ENCODE measurements at regions not wholly inside any gene's neighbourhood (a gene's known extent, or its start where the extent isn't known, plus 50 kb on each side); places are given as distances from the start of the nearest gene placed in this dataset.
"Not testable (repeated sequence)": the region's sequence is repeated elsewhere in the genome, so short reads cannot be mapped to it uniquely, and the experiment has no call there.

DNA sequence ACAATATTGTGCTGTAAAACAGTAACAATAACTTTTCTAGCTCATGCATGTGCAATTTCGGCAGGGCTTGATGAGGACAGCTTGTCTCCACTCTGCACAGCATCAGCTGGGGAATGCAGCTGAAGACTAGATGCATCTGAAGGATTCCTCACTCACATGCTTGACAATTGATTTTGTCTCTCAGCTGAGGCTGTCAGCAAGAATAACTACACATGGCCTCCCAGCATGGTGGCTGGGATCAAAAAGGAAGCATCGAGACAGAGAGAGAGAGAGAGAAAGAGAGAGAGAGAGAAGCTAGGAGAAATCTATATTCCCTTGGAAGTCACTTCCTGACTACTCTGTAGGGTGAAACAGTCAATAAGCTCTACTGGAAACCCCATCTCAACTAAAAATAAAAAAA is 487.1 kb downstream of the PLOD2 start:
- DNase-seq: no peak

DNA sequence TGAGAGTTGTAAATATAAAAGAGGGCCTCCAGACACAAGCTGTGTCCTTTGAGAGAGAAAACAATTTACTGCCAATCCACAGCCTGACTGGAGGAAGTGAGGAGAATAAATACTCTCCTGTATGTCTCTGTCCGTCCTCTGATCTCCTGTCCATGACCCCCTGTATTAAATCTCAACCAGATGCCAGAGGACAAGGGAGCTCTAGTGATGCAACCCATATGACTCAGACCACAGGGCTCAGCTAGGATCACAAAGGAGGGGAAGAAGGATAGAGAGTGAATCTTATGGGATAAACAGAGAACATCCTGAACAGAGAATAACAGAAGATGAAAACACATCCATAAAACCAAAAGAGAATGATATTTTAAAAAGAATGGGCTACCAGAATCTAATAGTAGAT is 482.6 kb downstream of the PLOD2 start:
- DNase-seq: no peak

DNA sequence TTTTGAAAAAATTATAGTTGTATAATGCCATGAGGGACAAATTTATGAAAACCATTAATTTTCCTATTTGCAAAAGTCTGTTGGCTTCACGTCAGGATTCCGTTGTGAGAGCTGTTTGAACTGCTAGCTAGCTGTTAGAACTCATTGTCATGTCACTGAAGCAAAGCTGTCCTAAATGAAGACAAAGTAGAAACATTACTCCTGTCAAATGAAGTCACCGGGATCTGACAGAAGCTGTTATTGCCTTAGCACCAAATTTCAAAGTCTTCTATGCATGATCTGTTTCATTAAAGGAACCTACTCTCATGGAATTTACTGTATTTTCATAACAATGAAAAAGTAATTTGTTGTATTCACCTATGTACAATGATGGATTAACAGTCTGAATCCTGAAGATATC is 479.8 kb downstream of the PLOD2 start:
- no peak for DNase-seq

DNA sequence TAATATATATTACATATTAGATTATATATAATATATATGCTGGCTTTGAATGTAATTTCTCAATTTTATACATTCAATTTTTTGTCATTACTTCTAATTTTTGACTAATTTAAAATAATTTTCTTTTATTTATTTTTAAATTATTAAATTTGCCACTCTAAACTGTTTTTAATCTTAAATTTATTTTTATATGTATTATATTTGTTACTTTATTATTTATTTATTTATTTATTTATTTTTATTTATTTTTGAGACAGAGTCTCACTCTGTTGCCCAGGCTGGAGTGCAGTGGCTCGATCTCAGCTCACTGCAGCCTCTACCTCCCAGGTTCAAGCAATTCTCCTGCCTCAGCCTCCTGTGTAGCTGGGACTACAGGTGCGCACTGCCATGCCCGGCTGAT is 473.0 kb downstream of the PLOD2 start:
- not testable (repeated sequence) for DNase-seq

DNA sequence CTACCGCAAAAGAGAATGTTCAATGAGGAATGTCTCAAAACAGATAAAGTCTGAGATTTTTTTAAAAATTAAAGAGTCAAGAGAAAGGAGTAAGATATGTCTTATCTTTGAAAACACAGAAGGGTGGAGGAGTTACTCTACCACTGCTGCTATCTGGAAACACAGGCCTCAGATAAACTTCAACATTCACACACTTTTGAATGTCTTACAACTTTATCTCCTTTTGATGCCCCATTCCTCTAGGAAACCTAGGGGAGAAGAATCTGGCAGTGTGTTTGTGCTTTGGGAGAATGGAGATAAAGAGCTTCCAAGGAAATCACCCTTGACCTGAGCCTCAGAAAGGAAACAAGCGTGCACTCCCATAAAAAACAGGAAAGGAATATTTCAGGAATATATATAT is 468.2 kb downstream of the PLOD2 start:
- no peak for DNase-seq

DNA sequence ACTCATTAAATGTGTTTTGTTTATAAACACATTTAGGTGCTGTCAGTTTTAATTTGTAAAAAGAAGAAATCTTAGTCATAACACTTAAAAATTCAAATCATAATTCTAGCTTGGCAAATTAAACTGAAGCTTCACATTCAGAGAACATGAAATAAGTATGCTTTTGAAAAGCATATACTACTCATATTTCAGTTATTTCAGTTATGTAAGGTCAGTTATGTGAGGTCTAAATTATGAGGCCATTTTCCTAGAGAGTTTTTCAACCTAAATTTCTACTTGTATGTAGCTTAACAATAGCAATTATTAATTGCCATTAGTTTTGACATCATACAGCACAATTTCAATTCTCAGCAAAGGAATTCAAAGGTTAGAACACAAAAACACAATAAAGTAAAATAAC is 465.0 kb downstream of the PLOD2 start:
- no peak for DNase-seq

DNA sequence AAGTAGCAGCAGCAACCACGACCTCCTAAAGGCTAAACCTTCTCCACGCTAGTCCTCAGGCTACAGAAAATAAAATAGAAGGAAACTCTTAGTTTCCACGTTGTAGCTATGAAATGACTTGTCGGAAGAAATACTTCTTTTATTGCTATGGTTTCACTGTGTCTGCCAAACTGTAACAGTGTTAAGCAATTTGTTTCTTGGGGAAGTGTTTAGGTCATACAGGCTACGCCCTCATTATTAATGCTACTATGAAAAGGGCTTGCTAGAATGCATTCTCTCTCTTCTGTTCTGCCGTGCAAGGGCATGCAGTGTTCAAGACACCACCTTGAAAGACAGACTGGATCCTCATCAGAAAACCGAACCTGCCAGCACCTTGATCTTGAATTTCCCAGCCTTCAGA is 462.7 kb downstream of the PLOD2 start:
- DNase-seq: no peak

DNA sequence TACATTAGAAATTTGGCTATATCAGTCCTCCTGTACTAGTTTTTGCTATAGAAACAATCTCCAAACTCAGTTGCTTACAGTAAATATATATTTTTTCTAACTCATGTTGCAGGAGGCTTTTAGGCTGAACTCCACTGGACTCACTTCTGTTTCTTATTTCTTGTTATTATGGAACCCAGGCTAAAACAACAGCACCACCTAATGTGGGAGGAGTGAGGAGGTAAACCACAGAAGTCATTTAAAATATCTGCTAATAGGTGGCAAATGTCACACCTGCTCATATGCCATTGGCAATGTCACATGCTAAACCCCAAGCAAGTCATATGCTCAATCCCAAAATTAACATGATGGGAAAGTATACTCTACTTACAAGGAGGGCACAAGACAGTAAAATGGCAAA is 462.2 kb downstream of the PLOD2 start:
- no peak for DNase-seq

DNA sequence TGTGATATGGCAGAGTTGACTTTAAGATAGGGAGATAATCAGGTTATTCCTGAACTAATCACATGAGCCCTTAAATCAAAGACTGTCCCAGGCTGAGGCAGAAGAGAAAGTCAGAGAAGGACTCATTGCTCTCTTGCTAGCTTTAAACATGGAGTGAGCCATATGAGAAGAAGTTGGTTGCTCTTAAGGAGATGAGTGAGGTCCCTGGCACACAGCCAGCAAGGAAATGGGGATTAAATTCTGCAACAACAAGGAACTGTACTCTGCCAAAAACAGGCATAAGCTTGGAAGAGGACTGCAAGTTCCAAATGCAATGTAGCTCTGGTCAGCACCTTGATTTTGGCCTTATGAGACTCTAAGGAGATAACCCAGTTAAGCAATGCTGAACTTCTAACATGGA is 457.0 kb downstream of the PLOD2 start:
- DNase-seq: no peak

DNA sequence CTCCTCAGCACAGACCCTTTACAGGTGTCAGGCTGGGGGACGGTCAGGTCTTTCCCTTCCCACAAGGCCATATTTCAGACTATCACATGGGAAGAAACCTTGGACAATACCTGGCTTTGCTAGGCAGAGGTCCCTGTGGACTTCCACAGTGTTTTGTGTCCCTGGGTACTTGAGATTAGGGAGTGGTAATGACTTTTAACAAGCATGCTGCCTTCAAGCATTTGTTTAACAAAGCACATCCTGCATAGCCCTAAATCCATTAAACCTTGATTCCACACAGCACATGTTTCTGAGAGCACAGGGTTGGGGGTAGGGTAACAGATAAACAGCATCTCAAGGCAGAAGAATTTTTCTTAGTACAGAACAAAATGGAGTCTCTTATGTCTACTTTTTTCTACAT is 451.2 kb downstream of the PLOD2 start:
- not testable (repeated sequence) for DNase-seq

DNA sequence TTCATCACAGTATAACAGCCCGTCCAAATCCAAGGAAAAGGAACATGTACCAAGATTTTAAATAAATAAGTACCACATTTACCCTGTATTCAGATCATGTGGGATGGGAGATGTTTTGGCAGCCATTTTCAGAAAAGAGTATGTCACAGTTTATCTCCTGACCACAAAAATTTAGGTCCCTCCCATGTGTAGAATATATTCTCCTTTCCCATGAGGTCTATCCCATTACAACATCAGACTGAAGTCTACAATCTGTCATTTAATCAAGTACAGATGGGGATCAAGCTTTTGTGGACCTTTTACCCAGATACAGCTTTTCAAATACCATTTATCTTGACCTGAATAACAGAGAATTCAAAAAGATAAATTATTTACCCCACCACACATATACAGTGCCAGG is 444.5 kb downstream of the PLOD2 start:
- DNase-seq: no peak

DNA sequence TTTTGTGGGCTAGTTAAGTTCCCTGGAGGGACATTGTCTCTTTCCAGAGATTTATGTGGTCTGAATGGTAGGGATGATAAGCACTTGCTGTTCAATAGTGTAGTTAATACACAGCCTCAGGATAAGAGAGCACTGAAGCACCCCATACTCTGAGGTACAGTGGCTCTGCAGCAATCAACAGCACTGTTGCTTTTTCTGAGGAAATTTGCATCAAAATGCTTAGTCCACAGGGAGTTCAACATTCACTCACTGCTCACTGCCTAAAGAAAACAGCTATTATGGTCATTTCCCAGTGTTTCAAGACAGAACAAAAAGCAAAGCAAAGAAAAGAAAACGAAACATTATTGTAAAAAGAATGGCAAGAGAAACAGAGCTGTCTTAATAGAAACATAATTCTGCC is 441.9 kb downstream of the PLOD2 start:
- no peak for DNase-seq

DNA sequence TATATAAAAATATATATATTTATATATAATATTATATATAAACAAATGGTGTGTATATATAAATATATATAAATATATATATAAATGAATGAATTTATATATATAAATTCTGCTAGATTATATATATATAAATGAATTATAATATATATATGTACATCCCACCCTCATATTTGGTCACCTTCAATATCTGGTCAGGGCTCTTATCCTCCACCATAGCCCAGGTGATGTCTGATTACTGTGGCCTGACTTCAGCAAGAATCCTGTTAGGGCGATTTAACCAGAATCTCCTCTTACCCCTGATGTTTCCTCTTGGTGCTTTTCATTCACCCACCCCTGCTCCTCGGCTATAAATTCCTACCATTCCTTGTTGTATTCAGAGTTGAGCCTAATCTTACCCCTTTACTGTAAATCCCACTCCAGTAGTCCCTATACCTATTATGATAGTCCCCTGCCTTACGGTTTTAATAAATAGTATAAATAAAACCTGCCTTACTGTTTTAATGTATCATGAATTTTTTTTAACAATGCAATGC is 439.6 kb downstream of the PLOD2 start:
- DNase-seq: no peak

DNA sequence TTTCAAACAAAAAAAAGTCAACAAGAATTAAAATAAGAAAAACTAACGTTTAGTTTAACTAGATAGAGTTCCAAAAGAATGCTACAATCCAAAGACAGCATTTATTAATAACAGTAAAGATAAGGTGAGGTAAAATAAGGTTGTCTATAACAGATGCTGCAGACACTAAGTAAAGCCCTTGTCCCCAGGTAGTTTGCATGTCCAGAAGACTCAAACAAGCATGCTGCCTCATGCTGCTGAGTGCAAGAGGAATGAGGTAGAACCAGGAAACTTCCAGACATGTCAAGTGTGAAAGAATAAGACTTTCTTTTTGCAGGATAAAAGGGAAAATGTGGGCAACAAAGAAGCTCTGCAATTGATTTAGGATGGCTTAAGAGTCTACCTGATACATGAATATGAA is 439.2 kb downstream of the PLOD2 start:
- DNase-seq: no peak

DNA sequence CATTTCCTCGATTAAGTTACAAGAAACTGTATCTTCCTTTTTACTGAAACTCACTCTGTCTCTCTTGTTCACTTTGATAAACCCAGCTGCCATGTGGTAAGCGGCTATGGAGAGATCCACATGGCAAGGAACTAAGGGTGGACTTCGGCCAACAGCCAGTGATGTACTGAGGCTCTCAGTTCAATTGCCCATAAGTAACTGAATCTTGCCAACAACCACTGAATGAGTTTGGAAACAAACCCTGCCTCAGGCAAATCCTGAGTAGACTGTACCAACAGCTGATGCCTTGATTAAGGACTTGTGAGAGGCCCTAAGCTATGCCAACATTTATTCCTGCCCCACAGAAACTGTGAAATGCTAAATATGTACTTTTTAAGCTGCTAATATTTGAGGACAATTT is 433.5 kb downstream of the PLOD2 start:
- DNase-seq: no peak

DNA sequence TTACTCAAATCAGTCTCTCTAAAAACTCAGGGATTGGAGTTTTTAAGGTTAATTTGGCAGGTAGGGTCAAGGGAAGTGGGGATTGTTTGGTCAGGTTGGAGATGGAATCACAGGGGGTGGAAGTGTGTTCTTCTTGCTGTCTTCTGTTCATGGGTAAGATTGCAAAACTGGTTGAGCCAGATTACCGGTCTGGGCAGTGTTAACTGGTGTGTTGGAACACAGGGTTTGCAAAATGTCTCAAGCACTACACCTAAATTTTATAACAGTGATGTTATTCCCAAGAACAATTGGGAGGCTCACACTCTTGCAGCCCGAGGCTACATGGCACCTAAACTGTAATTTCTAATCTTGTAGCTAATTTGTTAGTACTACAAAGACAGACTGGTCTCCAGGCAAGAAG is 425.4 kb downstream of the PLOD2 start:
- DNase-seq: no peak

DNA sequence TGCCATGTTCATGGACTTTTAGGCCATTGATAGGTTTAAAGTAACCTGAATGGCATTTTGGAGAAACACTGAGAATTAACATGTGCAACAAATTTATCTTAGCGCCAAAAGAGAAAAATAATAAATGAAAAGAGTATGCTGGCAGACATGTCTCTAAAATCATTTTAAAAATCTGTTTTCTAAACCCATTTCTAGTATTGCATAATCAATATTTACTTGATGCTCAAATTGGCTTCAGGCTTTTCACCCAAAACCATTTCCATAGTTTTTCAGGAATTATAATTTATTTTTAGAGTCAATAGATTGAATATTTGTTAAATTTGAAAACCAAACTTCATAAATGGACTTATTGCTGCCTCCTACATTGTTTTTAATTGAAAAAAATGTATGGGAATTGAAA is 423.0 kb downstream of the PLOD2 start:
- DNase-seq: no peak

DNA sequence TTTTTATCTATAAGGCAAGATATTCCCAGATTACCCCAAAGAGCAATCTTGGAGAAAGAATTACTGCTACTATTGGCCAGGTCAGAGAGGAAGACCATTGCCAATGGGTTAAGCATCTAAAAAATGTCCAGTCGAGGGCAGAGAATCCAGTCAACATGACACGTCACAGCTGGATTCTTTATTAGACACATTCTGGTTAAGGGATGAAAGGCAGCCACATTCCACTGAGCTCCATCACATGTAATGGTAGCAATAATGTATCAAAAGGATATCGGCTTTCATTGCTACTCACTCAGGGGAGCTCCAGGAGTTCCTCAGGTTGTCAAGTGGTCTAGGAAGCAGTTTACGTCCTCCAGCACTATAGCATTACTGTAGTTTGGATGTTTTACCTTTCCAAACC is 421.1 kb downstream of the PLOD2 start:
- DNase-seq: no peak

DNA sequence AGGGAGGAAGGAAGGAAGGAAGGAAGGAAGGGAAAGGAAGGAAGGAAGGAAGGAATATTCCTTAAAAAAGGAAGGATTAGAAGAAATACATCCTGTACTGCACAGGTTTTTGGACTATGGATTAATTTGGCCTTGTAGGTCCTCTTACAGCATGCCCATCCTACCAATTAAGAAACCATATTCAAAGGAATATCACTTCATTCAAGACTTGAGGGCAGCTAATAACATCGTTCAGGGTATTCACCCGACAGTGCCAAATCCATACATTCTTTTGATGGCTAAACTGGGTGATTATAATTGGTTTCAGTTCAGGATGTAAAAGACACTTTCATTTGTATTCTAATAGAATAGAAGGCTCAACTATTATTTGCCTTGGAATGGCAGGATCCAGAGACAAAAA is 410.3 kb downstream of the PLOD2 start:
- DNase-seq: no peak

DNA sequence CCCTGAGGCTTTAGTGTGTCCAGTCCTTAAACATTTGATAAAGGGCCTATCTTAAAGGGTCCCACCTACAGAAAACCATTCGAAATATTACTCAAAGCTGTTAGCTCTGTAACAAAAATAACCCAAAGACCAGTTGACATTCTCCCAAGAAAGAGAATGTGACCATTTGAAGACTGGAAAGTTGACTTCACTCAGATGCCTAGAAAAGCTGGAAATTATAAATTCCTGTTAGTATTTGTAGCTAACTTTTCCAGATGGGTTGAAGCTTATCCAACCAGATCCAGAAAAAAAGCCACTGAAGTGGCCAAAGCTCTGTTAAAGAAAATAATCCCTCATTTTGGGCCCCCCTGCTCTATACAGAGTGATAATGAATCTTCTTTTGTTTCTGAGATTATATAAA is 408.4 kb downstream of the PLOD2 start:
- DNase-seq: no peak

DNA sequence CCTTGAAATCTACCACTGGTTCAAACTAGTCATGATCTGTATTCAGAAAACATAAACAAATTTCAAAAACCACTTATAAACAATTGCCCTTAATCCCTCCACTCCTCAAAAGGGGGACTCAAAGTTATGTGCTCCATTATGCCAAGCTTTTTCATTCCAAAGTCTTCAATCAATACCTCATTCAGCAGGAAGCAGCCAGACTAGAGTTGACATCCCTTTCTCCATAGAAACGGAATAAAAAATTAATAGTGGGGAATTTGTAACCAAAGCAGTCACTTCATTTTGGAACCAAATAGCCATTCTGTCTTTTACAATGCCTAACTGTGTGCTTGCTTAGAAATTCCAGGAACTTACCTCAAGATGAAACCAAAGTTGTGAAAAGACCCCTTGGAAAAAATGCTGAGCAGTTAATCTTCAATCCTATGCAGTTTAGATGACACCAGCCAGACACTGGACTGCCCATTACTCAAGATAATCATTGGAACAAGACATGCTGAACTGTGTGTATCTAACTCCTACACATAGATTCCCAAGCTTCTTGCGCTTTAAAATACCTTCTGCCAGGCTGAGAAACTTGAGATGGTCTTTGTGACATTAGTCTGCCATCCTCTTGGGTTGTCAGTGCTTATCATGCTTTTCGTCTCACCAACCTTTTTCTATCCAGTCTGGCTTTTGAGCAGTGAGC is 406.2 kb downstream of the PLOD2 start:
- DNase-seq: no peak

DNA sequence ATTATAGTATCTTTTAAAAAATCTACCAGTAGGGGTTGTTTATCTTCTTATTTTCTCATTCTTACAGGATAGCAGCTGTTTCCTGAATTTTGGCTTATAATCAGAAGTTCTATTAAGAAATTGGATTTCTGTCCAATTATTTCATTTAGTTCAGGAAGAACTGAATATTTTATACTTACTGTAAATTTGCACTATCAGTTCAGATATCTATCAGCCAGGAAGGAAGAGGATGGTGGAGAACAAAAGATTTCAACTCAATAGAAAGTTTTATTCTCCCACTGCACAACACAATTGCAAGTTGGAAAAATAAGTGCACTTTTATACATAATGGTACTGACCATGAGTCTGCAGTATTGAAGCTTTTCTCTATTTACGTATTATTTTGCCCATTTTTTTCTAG is 400.9 kb downstream of the PLOD2 start:
- DNase-seq: no peak

DNA sequence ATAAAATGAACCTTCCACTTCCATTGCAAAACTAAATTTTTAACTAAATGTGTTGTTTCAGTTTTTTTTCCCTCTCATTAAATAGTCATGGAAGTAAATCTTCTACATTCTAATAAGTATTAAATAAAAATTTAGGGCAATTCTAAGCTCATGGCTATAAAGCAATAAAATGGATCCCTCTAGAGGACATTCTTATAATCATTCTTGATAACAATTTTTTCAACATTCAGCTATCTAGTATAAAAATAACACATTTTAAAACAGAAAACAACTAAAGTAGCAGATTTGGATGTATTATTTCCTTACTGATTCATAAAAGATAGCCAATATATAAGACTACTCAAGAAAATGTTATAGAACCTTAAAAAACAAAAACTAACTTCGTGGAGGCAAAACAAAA is 393.1 kb downstream of the PLOD2 start:
- no peak for DNase-seq

DNA sequence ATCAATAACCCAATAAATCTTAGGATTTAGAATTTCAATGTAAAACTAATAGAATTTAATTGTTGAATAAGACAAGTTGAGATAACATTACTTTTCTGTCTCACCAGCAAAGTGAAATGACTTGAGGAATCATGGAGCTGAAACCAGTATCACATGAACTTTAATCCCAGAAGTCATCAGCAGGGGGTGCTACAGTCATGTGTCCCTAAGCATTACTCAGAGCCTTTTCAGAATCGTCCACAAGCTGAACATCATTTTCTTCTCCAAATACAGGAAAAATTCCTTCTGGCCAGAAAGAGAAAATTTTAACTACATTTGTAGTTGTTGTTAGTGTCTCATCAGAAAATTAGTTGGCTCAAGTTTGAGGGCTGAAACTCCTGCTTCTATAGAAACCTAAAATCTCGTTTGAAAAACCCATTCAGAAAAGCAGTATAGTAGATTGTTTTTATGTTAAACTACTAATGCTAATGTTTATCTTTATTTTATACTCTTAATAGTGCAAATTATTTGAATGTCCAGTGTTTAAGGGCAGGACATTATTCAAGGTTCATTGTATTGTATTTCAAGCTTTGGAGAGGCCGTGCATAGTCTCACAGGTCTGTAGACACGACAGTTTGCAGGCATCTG is 384.1 kb downstream of the PLOD2 start:
- peak; percentile 11 to 31 for DNase-seq

DNA sequence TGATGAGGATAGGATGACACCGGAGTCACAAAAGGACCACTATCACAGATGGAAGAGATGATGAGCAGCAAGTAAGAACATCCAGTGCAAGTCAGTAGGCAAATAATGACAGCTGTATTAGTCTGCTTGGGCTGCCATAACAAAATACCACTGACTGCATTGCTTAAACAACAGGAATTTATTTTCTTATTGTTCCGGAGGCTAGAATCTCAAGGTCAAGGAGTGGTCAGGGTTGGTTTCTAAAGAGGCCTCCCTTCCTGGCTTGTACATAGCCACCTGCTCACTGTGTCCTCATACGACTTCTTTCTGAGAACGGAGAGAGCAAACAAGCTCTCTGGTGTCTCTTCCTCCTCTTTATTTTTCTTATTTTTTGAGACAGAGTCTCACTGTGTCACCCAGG is 380.7 kb downstream of the PLOD2 start:
- no peak for DNase-seq

Measured in SHP77 (cell line).